ENCODE measurements at regions not wholly inside any gene's neighbourhood (a gene's known extent, or its start where the extent isn't known, plus 50 kb on each side); places are given as distances from the start of the nearest gene placed in this dataset.

DNA sequence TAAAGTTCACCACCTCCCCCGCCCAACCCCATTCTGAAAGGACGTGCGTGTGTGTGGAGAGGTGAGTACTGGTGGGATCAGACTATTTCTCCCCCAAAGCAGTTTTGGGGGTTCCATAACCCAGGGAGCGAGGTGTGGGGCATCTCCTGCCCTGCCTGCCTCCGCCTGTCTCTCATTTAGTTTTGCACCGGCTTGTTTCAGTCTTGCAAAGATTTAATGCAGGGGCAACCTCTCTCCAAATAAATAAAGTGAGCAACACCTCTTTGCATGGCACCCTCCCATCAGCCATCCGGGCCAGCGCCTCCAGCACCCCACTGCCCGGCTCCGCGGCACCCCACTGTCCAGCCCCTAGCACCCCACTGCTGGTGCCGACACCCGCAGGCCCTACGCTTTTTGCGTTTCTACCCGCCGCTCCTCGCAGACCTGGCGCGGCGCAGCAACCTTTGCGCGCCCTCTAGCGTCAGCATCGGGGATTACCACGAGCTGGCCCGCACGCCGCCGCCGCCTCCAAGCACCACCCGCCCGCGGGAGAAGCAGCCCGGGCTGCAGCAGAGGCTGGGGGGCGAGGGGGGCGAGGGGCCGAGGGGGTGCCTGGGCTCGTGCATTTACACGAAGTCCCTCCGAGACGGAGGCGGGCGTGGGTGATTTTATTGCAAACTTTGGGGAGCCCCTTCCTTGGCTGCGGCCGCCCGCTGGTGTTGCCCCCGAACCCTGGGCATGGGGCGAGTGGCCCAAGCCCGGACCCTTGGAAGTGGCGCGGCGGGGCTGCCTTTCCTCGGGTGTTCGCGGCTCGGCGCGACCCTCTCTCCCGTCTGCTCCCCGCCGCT is 55.8 kb upstream of the VRK1 start:
- no peaks in the 10 kb centered on the region for H3K79me2 ChIP-seq (ENCODE audit: control insufficient read depth, insufficient read depth, low read length)
- H3K36me3 ChIP-seq (replicated peaks in 1 of 2; ENCODE audit: control extremely low read depth in 1 of 2, control insufficient read depth in 1 of 2, extremely low read depth in 1 of 2, insufficient read depth in 2 of 2, low read length in 1 of 2) = no peaks in the 10 kb centered on the region
- H3K27ac ChIP-seq (ENCODE audit: low read length in 2 of 2) = no peak overlapping the region
- ChIA-PET CTCF (interaction anchor here (0.6 to 3.7 kb wide), 14 partner anchors 9 to 337 kb away, joined by 3 to 35 read pairs (median 3); no protein-coding TSS in a partner anchor), POLR2A (interaction anchor here (0.6 kb wide), 1 partner anchor 21 kb away, joined by 3 read pairs; no protein-coding TSS in a partner anchor)
- peaks cover 0 to 3% (median 0%) of the 10 kb centered on the region in 3 donors for H3K9me3 ChIP-seq (ENCODE audit: control extremely low read depth in 1 of 3, control insufficient read depth in 2 of 3, insufficient read depth in 1 of 3, low read length in 2 of 3)
- intact Hi-C loops (cut with micrococcal nuclease) = loop anchor here (2.0 kb wide), 1 partner anchor 175 kb away; no protein-coding TSS in a partner anchor
- H3K9ac ChIP-seq (ENCODE audit: low read length) = peak overlapping the region; percentile 58
- TF ChIP-seq, protein P1, sequence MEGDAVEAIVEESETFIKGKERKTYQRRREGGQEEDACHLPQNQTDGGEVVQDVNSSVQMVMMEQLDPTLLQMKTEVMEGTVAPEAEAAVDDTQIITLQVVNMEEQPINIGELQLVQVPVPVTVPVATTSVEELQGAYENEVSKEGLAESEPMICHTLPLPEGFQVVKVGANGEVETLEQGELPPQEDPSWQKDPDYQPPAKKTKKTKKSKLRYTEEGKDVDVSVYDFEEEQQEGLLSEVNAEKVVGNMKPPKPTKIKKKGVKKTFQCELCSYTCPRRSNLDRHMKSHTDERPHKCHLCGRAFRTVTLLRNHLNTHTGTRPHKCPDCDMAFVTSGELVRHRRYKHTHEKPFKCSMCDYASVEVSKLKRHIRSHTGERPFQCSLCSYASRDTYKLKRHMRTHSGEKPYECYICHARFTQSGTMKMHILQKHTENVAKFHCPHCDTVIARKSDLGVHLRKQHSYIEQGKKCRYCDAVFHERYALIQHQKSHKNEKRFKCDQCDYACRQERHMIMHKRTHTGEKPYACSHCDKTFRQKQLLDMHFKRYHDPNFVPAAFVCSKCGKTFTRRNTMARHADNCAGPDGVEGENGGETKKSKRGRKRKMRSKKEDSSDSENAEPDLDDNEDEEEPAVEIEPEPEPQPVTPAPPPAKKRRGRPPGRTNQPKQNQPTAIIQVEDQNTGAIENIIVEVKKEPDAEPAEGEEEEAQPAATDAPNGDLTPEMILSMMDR (IDR thresholded peaks at IDR 0.05) = peak; percentile 91
- TF ChIP-seq EZH2 (IDR thresholded peaks at IDR 0.05; ENCODE audit: borderline replicate concordance, insufficient read depth, low read depth, low read length, poor library complexity, severe bottlenecking) = no peak
- Mint-ChIP-seq H3K27ac (no peak overlapping the region), H3K9me3 (ENCODE audit: insufficient read depth) (no peaks in the 10 kb centered on the region), H3K27me3 (peaks cover 72% of the 10 kb centered on the region), H3K4me1 (peaks cover 11% of the 10 kb centered on the region), H3K4me3 (peak overlapping the region; percentile 77)
- peak; percentile 76 for DNase-seq
- H3K4me1 ChIP-seq (ENCODE audit: control insufficient read depth in 2 of 2, insufficient read depth in 2 of 2, low read length in 2 of 2) = peaks cover 12 to 18% of the 10 kb centered on the region in 2 donors
- peak overlapping the region; percentile 83 for H3K4me2 ChIP-seq (replicated peaks; ENCODE audit: low read depth, low read length, poor library complexity, severe bottlenecking)
- peak overlapping the region; percentile 71 for H2AFZ ChIP-seq (ENCODE audit: insufficient read depth, low read depth, low read length, poor library complexity, severe bottlenecking)
- H3K4me3 ChIP-seq (ENCODE audit: control extremely low read depth in 1 of 5, extremely low read depth in 1 of 5, insufficient read depth in 1 of 5, low read depth in 2 of 5, low read length in 4 of 5) = peak overlapping the region in 4 of 5 experiments; percentile 12 to 42 (median 39)
- ATAC-seq (ENCODE audit: low read depth) = peak; percentile 83
- no peaks in the 10 kb centered on the region for H4K20me1 ChIP-seq (ENCODE audit: control insufficient read depth, insufficient read depth, low read length, poor library complexity, severe bottlenecking)
- 8% methylated on average over 46 of the region's 62 CpGs for WGBS (ENCODE audit: insufficient coverage)
- peaks cover 0 to 50% (median 20%) of the 10 kb centered on the region in 4 experiments for H3K27me3 ChIP-seq (replicated peaks in 1 of 4; ENCODE audit: control extremely low read depth in 1 of 4, control insufficient read depth in 3 of 4, insufficient read depth in 4 of 4, low read length in 3 of 4)

DNA sequence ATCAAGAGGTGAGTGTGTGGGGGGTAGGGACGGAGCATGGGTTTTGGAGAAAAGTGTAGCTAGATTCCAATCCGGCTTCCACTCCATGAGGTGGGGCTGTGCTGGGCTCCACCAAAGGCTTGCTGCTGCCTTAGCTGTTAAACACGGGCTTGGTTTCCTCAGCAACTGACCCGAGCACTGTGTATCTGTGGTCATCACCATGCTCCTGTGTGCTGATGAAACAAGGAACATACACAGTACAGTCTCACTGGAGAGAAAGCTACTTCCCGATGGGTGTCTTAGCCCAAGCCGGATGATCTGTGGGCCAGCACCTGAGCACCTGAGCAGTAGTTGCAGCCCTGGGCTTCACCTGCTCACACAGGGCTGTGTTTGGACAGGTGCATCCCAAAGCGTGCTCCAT is 52.9 kb upstream of the VRK1 start:
- ATAC-seq (ENCODE audit: low read depth) (no peak), DNase-seq (no peak)
- H3K4me1 ChIP-seq (ENCODE audit: control insufficient read depth in 2 of 2, insufficient read depth in 2 of 2, low read length in 2 of 2) = peaks cover 8 to 13% of the 10 kb centered on the region in 2 donors
- no peak overlapping the region for H3K4me2 ChIP-seq (replicated peaks; ENCODE audit: low read depth, low read length, poor library complexity, severe bottlenecking)
- H3K9ac ChIP-seq (ENCODE audit: low read length) = no peak overlapping the region
- H3K27me3 ChIP-seq (replicated peaks in 1 of 4; ENCODE audit: control extremely low read depth in 1 of 4, control insufficient read depth in 3 of 4, insufficient read depth in 4 of 4, low read length in 3 of 4) = peaks cover 0 to 39% (median 15%) of the 10 kb centered on the region in 4 experiments
- Mint-ChIP-seq H3K27me3 (peaks cover 68% of the 10 kb centered on the region), H3K4me3 (no peak overlapping the region), H3K9me3 (ENCODE audit: insufficient read depth) (no peaks in the 10 kb centered on the region), H3K4me1 (peaks cover 8% of the 10 kb centered on the region), H3K27ac (no peak overlapping the region)
- H2AFZ ChIP-seq (ENCODE audit: insufficient read depth, low read depth, low read length, poor library complexity, severe bottlenecking) = no peak overlapping the region
- no peak overlapping the region for H3K27ac ChIP-seq (ENCODE audit: low read length in 2 of 2)
- H3K4me3 ChIP-seq (ENCODE audit: control extremely low read depth in 1 of 5, extremely low read depth in 1 of 5, insufficient read depth in 1 of 5, low read depth in 2 of 5, low read length in 4 of 5) = no peak overlapping the region
- intact Hi-C loops (cut with micrococcal nuclease) = no loop called here
- POLR2A ChIA-PET = no interaction called here
- H4K20me1 ChIP-seq (ENCODE audit: control insufficient read depth, insufficient read depth, low read length, poor library complexity, severe bottlenecking) = no peaks in the 10 kb centered on the region
- TF ChIP-seq, protein P1 (IDR thresholded peaks at IDR 0.05) = no peak
- TF ChIP-seq EZH2 (IDR thresholded peaks at IDR 0.05; ENCODE audit: borderline replicate concordance, insufficient read depth, low read depth, low read length, poor library complexity, severe bottlenecking) = no peak
- 84% methylated on average over 7 of the region's 7 CpGs for WGBS (ENCODE audit: insufficient coverage)
- CTCF ChIA-PET = no interaction called here
- no peaks in the 10 kb centered on the region for H3K79me2 ChIP-seq (ENCODE audit: control insufficient read depth, insufficient read depth, low read length)
- H3K36me3 ChIP-seq (replicated peaks in 1 of 2; ENCODE audit: control extremely low read depth in 1 of 2, control insufficient read depth in 1 of 2, extremely low read depth in 1 of 2, insufficient read depth in 2 of 2, low read length in 1 of 2) = no peaks in the 10 kb centered on the region
- peaks cover 0 to 3% (median 0%) of the 10 kb centered on the region in 3 donors for H3K9me3 ChIP-seq (ENCODE audit: control extremely low read depth in 1 of 3, control insufficient read depth in 2 of 3, insufficient read depth in 1 of 3, low read length in 2 of 3)

Data from B cell (primary cell).